GM12892 (cell line): ENCODE measurements at regions not wholly inside any gene's neighbourhood (a gene's known extent, or its start where the extent isn't known, plus 50 kb on each side); places are given as distances from the start of the nearest gene placed in this dataset.

Experiments used
- POLR2A ChIP-seq: IDR thresholded peaks from 2 replicates; pipeline ENCODE4 v1.6.1; 2011; ENCODE audit warnings: low read depth, low read length, control low read depth
- POLR2AphosphoS5 ChIP-seq: IDR thresholded peaks from 2 replicates; pipeline ENCODE4 v1.6.1; 2011; ENCODE audit warnings: low read depth, low read length, control low read depth
- TAF1 ChIP-seq: IDR thresholded peaks from 2 replicates; pipeline ENCODE4 v1.6.1; 2011; ENCODE audit warnings: low read depth, mild to moderate bottlenecking, control low read depth, low read length, borderline replicate concordance

DNA sequence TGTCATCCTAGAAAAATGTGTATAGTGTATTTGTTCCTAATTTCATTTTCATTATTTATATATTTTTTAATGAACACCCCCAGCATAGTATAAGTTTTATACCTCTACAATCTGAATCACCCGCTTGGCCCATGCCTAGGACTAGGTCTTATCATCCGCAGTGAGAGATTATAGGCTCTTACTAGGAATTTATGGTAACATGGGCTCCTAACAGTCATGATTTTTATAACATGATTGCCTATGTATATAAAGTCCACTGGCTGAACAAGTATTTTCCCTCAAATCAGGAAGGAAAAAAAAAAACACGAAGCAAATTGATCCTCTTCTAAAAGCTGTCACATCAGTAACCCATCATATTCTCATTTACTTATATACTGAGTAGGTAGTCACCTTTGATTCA is 666.1 kb upstream of the NRXN1 start:
- TF ChIP-seq POLR2A (no peak), POLR2AphosphoS5 (no peak), TAF1 (no peak)
